Glomerular visceral epithelial cell (primary cell): ENCODE measurements at regions not wholly inside any gene's neighbourhood (a gene's known extent, or its start where the extent isn't known, plus 50 kb on each side); places are given as distances from the start of the nearest gene placed in this dataset.

Source experiments
- DNase-seq: peaks from one replicate; pipeline ENCODE4 v3.0.0-alpha.2; 2016; ENCODE audit errors: extremely low spot score

DNA sequence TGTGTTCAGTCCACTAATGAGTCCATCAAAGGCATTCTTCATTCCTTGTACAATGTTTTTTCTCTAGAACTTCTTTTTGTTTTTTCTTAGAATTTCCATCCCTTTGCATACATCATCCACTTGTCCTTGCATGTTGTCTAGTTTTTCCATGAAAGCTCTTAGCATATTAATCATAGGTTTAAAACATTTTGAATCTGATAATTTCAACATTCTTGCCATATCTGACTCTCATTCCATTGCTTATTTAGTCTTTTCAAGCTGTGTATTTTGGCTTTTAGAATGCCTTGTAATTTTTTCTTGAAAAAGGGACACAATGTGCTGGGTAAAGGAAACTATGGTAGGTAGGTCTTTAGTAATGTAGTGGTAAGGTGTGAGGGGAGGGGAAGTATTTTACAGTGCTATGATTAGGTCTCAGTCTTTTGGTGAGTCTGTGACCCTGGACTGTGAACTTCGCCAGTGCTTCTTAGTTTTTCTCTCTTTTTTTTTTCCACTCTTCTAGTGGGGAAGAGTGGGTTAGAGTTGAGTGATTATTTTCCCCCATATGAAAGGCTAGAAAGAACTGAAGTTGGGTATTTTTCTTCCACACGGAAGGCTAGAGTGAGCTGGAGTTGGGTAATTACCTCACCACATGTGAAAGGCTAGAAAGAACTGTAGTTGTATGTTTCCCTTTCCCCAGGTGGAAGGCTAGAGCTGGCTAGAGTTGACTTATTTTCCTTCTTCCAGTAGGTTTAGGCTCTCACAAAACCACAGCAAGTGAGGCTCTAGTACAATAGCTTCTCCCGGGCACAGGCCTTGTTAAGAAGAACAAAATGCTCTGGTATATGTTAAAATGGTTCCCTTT is 172.1 kb downstream of the SNX18 start:
- no peak for DNase-seq

DNA sequence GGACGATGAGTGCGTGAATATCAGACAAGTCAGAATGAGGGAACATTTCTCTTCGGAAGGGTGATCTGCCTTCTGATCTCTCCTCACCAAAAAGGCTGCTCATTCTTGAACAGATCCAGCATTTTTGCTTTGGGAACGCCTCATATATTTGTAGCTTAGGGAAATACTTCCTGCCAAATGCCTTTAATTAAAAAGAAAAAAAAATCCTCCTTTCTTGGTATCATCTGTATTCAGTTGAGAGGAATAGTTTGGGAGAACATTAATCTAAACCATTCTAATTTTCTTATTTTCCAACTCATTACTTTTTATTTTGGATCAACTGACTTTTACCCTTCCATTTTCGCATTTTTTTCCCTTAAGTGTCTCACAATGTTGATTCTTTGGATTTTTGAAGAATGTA is 163.4 kb downstream of the SNX18 start:
- DNase-seq: no peak

DNA sequence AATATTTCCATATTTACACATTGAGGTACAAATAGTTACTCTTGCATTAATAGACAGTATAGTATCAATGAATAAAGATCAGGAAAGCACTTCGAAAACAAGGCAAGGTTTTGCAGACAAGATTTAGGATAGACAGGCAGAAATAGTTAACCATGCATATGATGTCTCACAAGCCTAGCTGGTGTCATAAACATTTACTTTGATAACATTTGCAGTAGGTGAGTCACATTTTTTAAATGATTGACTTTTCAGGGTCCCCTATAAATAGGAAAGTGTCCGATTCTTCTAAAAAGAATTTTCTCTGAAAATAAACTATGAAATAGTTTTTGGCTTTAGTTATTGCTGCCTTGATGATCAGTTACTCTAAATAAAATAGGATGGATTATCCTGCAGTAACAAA is 162.1 kb downstream of the SNX18 start:
- peak; percentile 13 for DNase-seq

GRCh38 chr5:54678737-54679136 is 161.2 kb downstream of the SNX18 start:
- no peak for DNase-seq

DNA sequence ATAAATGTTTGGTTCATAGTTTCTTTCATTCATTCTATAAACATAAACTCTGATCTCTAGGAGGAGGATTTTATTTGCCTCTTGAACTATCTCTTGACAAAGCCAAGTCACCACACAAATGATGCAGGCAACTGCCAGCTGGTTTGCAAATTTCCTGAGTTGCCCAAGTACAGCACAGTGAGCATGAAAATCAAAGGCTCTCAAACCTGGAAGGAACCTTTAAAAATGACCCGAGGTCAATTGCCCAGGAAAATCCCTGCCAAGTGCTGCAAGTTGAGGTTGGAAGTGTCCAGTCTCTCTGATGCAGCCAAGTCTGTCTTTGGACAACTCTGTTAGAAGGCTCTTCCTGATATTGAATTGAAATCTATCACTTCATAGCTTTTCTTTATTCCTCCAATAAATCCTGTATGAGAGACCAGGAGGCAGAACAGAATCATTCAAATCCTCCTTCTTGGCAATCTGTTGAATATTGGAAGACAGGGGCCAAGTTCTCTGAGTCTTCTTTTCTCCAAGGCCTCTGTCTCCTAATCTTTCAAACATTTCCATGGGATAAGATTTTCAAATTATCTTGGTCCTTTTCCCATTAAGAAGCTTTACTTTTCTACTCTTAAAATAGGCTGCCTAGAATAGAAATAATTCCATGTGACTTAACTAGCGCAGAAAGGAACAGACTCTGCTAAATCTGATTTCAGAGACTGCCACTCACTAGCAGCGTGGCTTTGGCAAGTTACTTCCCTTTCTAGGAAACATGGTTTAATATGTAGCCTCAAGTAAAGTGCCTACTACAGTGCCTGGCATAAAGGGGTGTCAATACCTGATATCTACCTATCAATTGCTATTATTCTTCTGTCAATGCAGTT is 159.2 kb downstream of the SNX18 start:
- DNase-seq: no peak

DNA sequence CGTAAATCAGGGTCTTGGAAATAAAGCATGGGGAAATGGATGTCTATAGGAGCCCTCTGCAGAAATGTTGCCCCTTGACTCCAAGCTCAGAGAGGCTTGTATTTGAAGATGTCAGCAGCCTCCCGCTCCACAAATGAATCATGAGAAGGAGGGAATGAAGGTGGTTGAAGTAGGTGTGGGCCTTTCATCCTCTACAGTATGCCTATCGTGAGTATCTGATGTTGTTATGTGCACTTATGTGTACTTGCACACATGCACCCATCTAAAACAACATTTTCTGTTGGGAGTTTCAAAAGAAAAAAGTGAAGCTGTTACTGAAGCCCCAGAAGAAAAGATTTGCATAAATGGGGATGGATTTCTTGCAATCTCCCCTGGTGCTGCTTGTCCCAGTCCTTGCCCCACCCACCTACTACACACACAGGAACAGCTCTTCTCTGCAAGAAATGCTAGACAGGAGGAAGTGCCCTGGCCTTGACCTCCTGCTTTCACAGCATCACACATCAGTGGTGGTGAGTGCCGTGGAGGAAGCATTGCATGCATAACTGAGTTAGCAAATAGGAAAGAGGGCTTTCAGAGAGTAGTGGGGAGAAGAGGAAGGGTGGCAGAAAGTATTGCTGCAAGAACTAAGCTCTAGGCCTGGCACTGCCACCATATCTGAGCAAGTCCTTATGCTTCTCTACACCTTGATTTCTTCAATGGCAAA is 156.1 kb downstream of the SNX18 start:
- peak; percentile 29 for DNase-seq

DNA sequence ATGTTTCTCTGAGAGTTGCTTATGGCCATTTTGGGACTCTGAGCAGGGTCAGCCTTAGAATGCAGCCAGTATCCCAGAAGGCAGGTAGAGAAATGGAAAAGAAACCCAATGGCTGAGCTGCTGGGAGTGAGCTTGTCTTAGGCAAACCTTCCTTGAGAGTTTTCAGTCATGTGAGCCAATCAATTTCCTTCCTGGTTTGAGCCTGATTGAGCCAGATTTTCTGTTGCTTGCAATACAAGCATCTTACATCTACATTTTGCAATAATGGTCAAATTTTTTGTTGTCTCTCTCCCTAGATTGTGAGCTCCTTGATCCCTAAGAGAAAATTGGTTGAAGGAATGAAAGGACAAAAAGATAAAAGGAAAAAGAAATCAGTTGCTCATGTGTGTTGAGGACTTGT is 155.3 kb downstream of the SNX18 start:
- DNase-seq: no peak

DNA sequence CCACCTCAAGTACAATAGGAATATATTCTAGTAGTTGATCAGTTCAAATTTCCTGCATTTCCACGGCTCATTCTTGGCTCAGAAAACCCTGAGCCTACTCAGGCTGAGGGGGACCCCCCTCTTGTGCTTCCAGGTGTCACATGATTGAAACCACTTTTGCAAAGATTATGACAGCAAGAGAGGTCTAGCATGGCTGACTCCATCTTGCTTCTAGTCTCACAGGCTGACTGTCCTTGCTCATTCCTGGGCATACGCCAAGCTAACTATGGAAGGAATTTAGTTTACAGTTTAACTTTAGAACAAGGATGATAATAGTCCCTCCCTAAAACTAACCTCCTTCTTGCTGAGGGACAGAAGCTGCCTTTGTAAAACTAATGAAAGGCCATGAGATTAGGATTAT is 154.1 kb downstream of the SNX18 start:
- DNase-seq: no peak

DNA sequence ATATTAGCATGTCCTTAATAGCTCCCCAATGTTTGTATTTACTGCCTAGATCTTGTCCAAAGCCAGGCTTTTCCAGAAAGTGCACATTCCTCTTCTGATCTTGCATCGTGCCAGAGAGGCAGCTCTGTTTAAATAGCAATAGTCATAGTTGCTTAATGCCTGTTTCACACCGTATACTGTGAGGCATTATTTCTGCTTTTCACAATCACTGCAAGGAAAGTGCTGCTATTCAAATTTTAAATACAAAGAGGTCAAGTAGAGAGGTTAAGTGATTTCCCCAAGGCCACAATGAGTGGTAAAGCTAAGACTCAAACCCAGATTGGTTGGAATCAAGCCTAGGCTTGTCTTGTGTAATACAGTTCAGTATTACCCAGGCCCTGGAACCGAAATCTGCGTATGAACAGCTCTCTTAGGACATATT is 153.6 kb downstream of the SNX18 start:
- no peak for DNase-seq

DNA sequence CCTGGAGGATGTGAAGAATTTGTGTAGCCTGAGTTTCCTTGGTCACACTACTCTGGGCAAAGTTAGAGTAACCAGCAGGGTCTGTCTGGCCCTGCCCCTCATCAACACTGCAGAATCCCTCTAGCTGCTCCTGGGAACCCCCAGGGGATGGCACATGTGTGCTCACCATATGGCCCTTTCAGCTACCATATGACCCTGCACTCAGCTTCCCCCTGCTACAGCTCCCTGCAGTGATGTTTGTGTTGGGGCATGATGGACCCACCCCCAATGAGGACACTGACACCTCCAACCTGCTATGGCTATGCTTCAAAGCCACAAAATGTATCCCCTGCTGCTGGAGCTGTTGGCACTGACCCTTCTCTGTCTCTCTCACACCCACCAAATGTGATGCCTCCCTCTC is 152.7 kb downstream of the SNX18 start:
- DNase-seq: no peak

GRCh38 chr5:54669845-54670244 is 152.3 kb downstream of the SNX18 start:
- no peak for DNase-seq

GRCh38 chr5:54669285-54669684 is 151.7 kb downstream of the SNX18 start:
- peak; percentile 49 for DNase-seq

- DNase-seq: no peak
Observed at GRCh38 chr5:54668096-54668495, 150.5 kb downstream of the SNX18 start.

DNA sequence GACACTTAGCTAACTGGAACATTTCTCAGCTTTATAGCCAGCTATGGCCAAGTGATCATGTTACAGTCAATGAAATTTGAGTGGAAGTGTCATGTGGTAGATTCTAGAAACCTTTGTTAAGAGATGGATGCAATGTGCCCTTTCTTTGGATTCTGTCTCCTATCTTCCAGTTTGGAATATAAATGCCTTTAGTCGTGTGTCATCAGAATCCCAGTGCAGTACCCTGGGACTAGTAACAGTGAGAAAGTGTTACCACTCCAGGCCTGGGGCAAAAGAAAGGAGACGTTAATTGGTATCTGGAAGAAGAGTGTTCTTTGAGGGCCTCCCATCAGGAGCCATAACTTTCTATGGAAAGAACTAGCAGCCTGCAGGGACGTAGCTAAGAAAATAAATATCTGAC is 149.6 kb downstream of the SNX18 start:
- DNase-seq: no peak

GRCh38 chr5:54663866-54664265 is 146.3 kb downstream of the SNX18 start:
- DNase-seq: peak; percentile 79

DNA sequence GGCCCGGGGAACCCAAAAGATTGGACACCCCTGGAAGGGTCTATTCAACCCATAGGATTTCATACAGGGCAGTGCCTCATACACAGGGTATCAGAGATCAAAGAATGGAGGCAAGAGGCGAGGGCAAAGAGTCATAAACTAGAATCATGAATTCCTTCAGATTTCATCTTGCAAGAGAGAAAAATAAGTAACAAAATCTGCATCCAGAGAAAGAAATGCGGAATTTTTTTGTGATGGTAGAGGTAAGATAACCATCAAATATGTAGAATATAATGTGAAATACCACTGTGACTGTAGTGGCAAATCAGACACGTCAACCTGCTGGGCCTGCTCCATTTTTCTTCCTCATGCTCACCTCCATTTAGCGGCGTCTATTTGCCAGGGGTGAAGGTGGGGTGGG is 143.6 kb downstream of the SNX18 start:
- DNase-seq: no peak

DNA sequence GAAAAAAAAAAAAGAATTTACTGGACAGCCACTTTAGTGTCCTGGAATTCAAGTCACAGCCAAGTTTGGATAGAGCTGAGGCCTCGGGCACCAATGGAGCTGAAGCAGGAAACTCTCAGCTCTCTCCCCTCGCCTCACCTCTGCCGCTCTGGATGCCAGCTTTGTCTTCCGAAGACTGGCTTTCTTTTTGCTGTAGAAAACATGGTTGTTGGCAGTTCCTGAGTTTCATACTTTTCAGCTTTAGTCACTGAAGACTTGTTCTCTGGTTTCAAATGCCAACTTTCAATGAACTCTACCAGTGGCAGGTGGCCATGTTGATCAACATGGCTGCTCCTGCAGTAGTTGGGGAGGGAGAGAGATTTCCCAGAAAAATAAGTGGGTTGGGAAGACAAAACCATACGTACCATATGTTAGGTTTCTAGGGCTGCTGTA is 142.2 kb downstream of the SNX18 start:
- DNase-seq: no peak

GRCh38 chr5:54658010-54658409 is 140.5 kb downstream of the SNX18 start:
- peak; percentile 90 for DNase-seq

DNA sequence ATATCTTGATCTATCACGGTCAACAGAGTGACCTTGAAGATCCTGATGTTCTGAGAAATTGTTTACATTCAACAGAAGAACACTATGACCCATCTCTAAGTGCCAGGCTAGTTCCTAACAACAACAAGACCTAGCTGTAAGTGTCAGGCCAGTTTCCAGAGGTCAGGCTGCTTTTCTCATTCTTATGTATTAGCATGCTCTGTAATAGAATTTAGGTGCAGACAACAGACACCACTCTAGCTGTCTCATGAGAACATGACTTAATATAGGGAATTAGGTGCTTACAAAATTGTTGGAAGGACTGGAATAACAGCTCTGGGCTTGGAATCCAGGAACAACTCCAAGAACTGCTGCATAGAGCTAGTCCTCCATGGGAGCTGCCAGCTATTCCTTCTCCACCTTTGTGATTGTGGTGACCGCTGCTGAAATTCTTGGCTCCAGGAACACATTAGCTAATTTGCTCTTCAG is 138.7 kb downstream of the SNX18 start:
- DNase-seq: no peak

DNA sequence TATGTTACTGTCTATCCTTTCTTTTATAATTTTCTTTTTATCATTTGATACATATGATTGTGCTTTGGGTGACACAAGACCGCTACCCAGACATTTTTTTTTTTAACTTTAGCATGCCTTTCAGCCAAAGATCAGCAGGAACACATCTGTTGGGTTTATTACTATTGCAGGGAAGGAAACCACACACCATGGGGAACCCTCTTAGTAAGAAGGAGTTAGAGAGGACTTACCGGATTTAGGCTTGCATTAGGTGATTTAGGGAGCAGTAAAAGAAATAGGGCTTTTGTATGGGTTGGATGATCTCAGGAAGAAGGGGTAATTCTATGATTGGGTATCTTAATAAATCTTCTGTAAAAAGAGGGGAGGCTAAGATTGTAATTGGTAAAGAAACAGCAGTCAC is 138.2 kb downstream of the SNX18 start:
- DNase-seq: no peak

- DNase-seq: no peak
Observed at GRCh38 chr5:54655266-54655665, 137.7 kb downstream of the SNX18 start.

DNA sequence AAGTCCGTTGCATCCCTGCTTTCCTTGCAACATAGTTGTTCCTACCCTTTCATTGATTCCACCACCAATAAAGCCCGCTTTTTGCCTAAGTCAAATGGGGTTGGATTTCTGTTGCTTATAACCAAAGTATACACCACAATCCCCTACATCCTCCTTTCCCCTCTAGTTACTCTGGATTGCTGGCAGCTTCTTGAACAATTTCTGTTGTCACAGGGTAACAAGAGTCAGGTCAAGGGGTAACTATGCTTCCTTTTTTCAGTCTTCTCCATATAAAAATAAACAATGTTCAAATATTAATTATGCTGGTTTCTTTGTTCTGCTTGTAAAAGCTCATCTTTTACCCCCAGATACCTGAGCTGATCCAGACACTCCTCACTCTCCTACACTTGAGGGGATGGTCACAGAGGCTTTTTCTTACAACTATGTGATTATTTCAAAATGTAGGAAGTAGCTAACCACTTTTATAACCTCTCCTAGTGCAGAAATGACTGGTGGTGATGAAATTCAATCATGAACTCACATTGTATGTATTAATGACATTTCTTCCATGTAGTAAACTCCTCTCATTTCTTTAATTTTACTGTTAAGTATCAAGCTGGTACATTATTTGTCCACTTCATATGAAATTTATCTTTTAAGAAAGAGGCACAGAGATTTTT is 136.5 kb downstream of the SNX18 start:
- DNase-seq: no peak
